DMS53 treated with DMSO at 0.1 percent for 48 hours (cell line): ENCODE measurements at regions not wholly inside any gene's neighbourhood (a gene's known extent, or its start where the extent isn't known, plus 50 kb on each side); places are given as distances from the start of the nearest gene placed in this dataset.

ENCODE experiments used
- DNase-seq: peaks from one replicate; lab custom pipeline; 2025; ENCODE audit not compliant: unreplicated experiment; lab: John Stamatoyannopoulos, UW

GRCh38 chr11:112734207-112734606 is 227.0 kb upstream of the NCAM1 start:
- no peak for DNase-seq

GRCh38 chr11:112735470-112735869 is 225.8 kb upstream of the NCAM1 start:
- no peak for DNase-seq

GRCh38 chr11:112744041-112744440 is 217.2 kb upstream of the NCAM1 start:
- no peak for DNase-seq

GRCh38 chr11:112745973-112746372 is 215.2 kb upstream of the NCAM1 start:
- DNase-seq: no peak

GRCh38 chr11:112748252-112748651 is 213.0 kb upstream of the NCAM1 start:
- no peak for DNase-seq

- DNase-seq: no peak
Observed at GRCh38 chr11:112748713-112749543, 212.3 kb upstream of the NCAM1 start.

- no peak for DNase-seq
Observed at GRCh38 chr11:112751329-112751728, 209.9 kb upstream of the NCAM1 start.

- no peak for DNase-seq
Observed at GRCh38 chr11:112751772-112752171, 209.4 kb upstream of the NCAM1 start.

- DNase-seq: no peak
Observed at GRCh38 chr11:112752563-112752962, 208.7 kb upstream of the NCAM1 start.

GRCh38 chr11:112753706-112754105 is 207.5 kb upstream of the NCAM1 start:
- no peak for DNase-seq

GRCh38 chr11:112759418-112759817 is 201.8 kb upstream of the NCAM1 start:
- no peak for DNase-seq

- DNase-seq: no peak
Observed at GRCh38 chr11:112760396-112761059, 200.7 kb upstream of the NCAM1 start.

- DNase-seq: no peak
Observed at GRCh38 chr11:112761911-112762706, 199.1 kb upstream of the NCAM1 start.

- no peak for DNase-seq
Observed at GRCh38 chr11:112762707-112763090, 198.5 kb upstream of the NCAM1 start.

- DNase-seq: no peak
Observed at GRCh38 chr11:112765337-112765736, 195.9 kb upstream of the NCAM1 start.

GRCh38 chr11:112769170-112769569 is 192.1 kb upstream of the NCAM1 start:
- peak; percentile 3 for DNase-seq

- DNase-seq: no peak
Observed at GRCh38 chr11:112769584-112769983, 191.6 kb upstream of the NCAM1 start.

- no peak for DNase-seq
Observed at GRCh38 chr11:112770033-112770432, 191.2 kb upstream of the NCAM1 start.

GRCh38 chr11:112770487-112770886 is 190.7 kb upstream of the NCAM1 start:
- no peak for DNase-seq

GRCh38 chr11:112771851-112772250 is 189.4 kb upstream of the NCAM1 start:
- DNase-seq: no peak

- DNase-seq: no peak
Observed at GRCh38 chr11:112773264-112773663, 188.0 kb upstream of the NCAM1 start.

GRCh38 chr11:112776834-112777233 is 184.4 kb upstream of the NCAM1 start:
- DNase-seq: no peak
